ENCODE measurements at regions not wholly inside any gene's neighbourhood (a gene's known extent, or its start where the extent isn't known, plus 50 kb on each side); places are given as distances from the start of the nearest gene placed in this dataset.

DNA sequence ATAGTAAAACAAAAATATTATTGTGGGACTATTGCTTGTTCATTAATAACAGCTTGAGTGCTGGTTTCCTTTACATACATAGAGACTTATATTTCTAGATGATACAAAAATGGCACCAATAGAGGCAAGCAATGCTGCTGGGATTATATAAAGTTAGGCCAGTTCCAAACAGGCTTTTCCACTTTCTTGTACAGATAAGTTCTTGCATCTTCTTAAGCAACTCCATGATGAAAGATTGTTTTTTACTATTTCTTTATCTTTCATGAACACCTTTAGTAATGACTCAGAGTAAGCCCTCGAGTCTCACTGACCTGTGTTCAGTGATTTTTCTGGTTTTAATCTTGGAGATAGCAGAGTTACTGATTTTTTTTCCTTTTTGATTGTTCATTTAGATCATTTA, 324.4 kb downstream of the PRR16 start:
- H3K27ac Mint-ChIP-seq, result no peak overlapping the region
- H3K27me3 ChIP-seq (replicated peaks in 1 of 4; ENCODE audit: control extremely low read depth in 1 of 4, control insufficient read depth in 3 of 4, insufficient read depth in 4 of 4, low read length in 3 of 4), result no peaks in the 10 kb centered on the region
- ATAC-seq (ENCODE audit: low read depth), result no peak
- no peaks in the 10 kb centered on the region for H3K9me3 Mint-ChIP-seq (ENCODE audit: insufficient read depth)
- H3K79me2 ChIP-seq (ENCODE audit: control insufficient read depth, insufficient read depth, low read length), result no peaks in the 10 kb centered on the region
- CTCF ChIA-PET, result no interaction called here
- H3K4me1 ChIP-seq (ENCODE audit: control insufficient read depth in 2 of 2, insufficient read depth in 2 of 2, low read length in 2 of 2), result no peaks in the 10 kb centered on the region
- H3K4me1 Mint-ChIP-seq, result no peaks in the 10 kb centered on the region
- no peak overlapping the region for H3K4me3 ChIP-seq (ENCODE audit: control extremely low read depth in 1 of 5, extremely low read depth in 1 of 5, insufficient read depth in 1 of 5, low read depth in 2 of 5, low read length in 4 of 5)
- H3K27me3 Mint-ChIP-seq, result no peaks in the 10 kb centered on the region
- H3K4me2 ChIP-seq (replicated peaks; ENCODE audit: low read depth, low read length, poor library complexity, severe bottlenecking), result no peak overlapping the region
- no peak for DNase-seq
- no peaks in the 10 kb centered on the region for H4K20me1 ChIP-seq (ENCODE audit: control insufficient read depth, insufficient read depth, low read length, poor library complexity, severe bottlenecking)
- POLR2A ChIA-PET, result no interaction called here
- no peak for TF ChIP-seq EZH2 (IDR thresholded peaks at IDR 0.05; ENCODE audit: borderline replicate concordance, insufficient read depth, low read depth, low read length, poor library complexity, severe bottlenecking)
- TF ChIP-seq, protein P1, sequence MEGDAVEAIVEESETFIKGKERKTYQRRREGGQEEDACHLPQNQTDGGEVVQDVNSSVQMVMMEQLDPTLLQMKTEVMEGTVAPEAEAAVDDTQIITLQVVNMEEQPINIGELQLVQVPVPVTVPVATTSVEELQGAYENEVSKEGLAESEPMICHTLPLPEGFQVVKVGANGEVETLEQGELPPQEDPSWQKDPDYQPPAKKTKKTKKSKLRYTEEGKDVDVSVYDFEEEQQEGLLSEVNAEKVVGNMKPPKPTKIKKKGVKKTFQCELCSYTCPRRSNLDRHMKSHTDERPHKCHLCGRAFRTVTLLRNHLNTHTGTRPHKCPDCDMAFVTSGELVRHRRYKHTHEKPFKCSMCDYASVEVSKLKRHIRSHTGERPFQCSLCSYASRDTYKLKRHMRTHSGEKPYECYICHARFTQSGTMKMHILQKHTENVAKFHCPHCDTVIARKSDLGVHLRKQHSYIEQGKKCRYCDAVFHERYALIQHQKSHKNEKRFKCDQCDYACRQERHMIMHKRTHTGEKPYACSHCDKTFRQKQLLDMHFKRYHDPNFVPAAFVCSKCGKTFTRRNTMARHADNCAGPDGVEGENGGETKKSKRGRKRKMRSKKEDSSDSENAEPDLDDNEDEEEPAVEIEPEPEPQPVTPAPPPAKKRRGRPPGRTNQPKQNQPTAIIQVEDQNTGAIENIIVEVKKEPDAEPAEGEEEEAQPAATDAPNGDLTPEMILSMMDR (IDR thresholded peaks at IDR 0.05), result no peak
- H3K4me3 Mint-ChIP-seq, result no peak overlapping the region
- no peak overlapping the region for H2AFZ ChIP-seq (ENCODE audit: insufficient read depth, low read depth, low read length, poor library complexity, severe bottlenecking)
- H3K36me3 ChIP-seq (replicated peaks in 1 of 2; ENCODE audit: control extremely low read depth in 1 of 2, control insufficient read depth in 1 of 2, extremely low read depth in 1 of 2, insufficient read depth in 2 of 2, low read length in 1 of 2), result no peaks in the 10 kb centered on the region
- no peak overlapping the region for H3K27ac ChIP-seq (ENCODE audit: low read length in 2 of 2)
- intact Hi-C loops (cut with micrococcal nuclease), result no loop called here
- H3K9ac ChIP-seq (ENCODE audit: low read length), result no peak overlapping the region
- no CpG with 5 or more reads among the region's 1 CpG for WGBS (ENCODE audit: insufficient coverage)
- H3K9me3 ChIP-seq (ENCODE audit: control extremely low read depth in 1 of 3, control insufficient read depth in 2 of 3, insufficient read depth in 1 of 3, low read length in 2 of 3), result no peaks in the 10 kb centered on the region

DNA sequence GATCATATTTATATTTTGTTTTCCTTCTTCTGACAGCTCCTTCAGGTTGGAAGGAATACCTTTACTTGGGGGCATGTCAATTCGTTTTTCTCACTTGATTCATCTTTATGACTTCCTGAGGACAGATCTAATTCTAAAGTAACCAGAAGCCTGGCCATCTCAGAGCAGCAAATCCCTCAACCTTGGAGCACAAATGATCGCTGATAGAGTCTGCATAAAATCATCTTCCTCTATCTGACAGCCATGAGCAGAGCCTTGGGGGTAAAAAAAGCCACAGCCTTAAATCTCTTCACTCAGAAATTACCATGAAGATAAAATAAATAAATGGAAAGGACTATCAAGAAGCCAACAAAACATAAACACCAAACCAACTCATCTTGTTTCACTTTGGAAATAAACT, 325.8 kb downstream of the PRR16 start:
- no peaks in the 10 kb centered on the region for H3K9me3 Mint-ChIP-seq (ENCODE audit: insufficient read depth)
- Histone ChIP-seq H3K27me3 (replicated peaks in 1 of 4; ENCODE audit: control extremely low read depth in 1 of 4, control insufficient read depth in 3 of 4, insufficient read depth in 4 of 4, low read length in 3 of 4) (no peaks in the 10 kb centered on the region), H3K4me3 (ENCODE audit: control extremely low read depth in 1 of 5, extremely low read depth in 1 of 5, insufficient read depth in 1 of 5, low read depth in 2 of 5, low read length in 4 of 5) (no peak overlapping the region), H3K9me3 (ENCODE audit: control extremely low read depth in 1 of 3, control insufficient read depth in 2 of 3, insufficient read depth in 1 of 3, low read length in 2 of 3) (no peaks in the 10 kb centered on the region), H3K4me2 (replicated peaks; ENCODE audit: low read depth, low read length, poor library complexity, severe bottlenecking) (no peak overlapping the region), H4K20me1 (ENCODE audit: control insufficient read depth, insufficient read depth, low read length, poor library complexity, severe bottlenecking) (no peaks in the 10 kb centered on the region), H3K9ac (ENCODE audit: low read length) (no peak overlapping the region), H3K4me1 (ENCODE audit: control insufficient read depth in 2 of 2, insufficient read depth in 2 of 2, low read length in 2 of 2) (no peaks in the 10 kb centered on the region), H2AFZ (ENCODE audit: insufficient read depth, low read depth, low read length, poor library complexity, severe bottlenecking) (no peak overlapping the region), H3K79me2 (ENCODE audit: control insufficient read depth, insufficient read depth, low read length) (no peaks in the 10 kb centered on the region), H3K36me3 (replicated peaks in 1 of 2; ENCODE audit: control extremely low read depth in 1 of 2, control insufficient read depth in 1 of 2, extremely low read depth in 1 of 2, insufficient read depth in 2 of 2, low read length in 1 of 2) (no peaks in the 10 kb centered on the region), H3K27ac (ENCODE audit: low read length in 2 of 2) (no peak overlapping the region)
- H3K27me3 Mint-ChIP-seq, result no peaks in the 10 kb centered on the region
- POLR2A ChIA-PET, result no interaction called here
- CTCF ChIA-PET, result no interaction called here
- no peak overlapping the region for H3K4me3 Mint-ChIP-seq
- no peak for TF ChIP-seq EZH2 (IDR thresholded peaks at IDR 0.05; ENCODE audit: borderline replicate concordance, insufficient read depth, low read depth, low read length, poor library complexity, severe bottlenecking)
- TF ChIP-seq, protein P1 (IDR thresholded peaks at IDR 0.05), result no peak
- no CpG with 5 or more reads among the region's 2 CpGs for WGBS (ENCODE audit: insufficient coverage)
- no peaks in the 10 kb centered on the region for H3K4me1 Mint-ChIP-seq
- intact Hi-C loops (cut with micrococcal nuclease), result no loop called here
- ATAC-seq (ENCODE audit: low read depth) (no peak), DNase-seq (no peak)
- H3K27ac Mint-ChIP-seq, result no peak overlapping the region

All from B cell (primary cell).